ENCODE measurements at regions not wholly inside any gene's neighbourhood (a gene's known extent, or its start where the extent isn't known, plus 50 kb on each side); places are given as distances from the start of the nearest gene placed in this dataset.

- TF ChIP-seq CTCF (IDR thresholded peaks at IDR 0.05; ENCODE audit: low read length) (no peak), EZH2 (IDR thresholded peaks at IDR 0.05; ENCODE audit: borderline replicate concordance, low read length) (no peak)
Observed at GRCh38 chr7:80373429-80374032, 138.3 kb downstream of the GNAT3 start.
